H9 (cell line): ENCODE measurements at regions not wholly inside any gene's neighbourhood (a gene's known extent, or its start where the extent isn't known, plus 50 kb on each side); places are given as distances from the start of the nearest gene placed in this dataset.

Source experiments
- DNase-seq: peaks from one replicate; pipeline ENCODE4 v3.0.0-alpha.2; 2017
- H2AFZ ChIP-seq: one replicate; pipeline ENCODE4 v1.6.1; 2013; ENCODE audit warnings: mild to moderate bottlenecking, low read length, control low read depth, moderate library complexity
- H2AK5ac ChIP-seq: 2 replicates; pipeline ENCODE4 v1.6.1; 2013; ENCODE audit warnings: low read length, control low read depth, mixed read lengths; ENCODE audit not compliant: insufficient read length
- H2BK120ac ChIP-seq: one replicate; pipeline ENCODE4 v1.6.1; 2013; ENCODE audit warnings: low read depth, mild to moderate bottlenecking, low read length, control low read depth, inconsistent platforms; ENCODE audit not compliant: poor library complexity, severe bottlenecking
- H2BK12ac ChIP-seq: 2 replicates; pipeline ENCODE4 v1.6.1; 2013; ENCODE audit warnings: low read length, control low read depth, mixed read lengths, low read depth; ENCODE audit not compliant: insufficient read length
- H2BK15ac ChIP-seq: 2 replicates; pipeline ENCODE4 v1.6.1; 2013; ENCODE audit warnings: low read depth, low read length, control low read depth
- H2BK20ac ChIP-seq: one replicate; pipeline ENCODE4 v1.6.1; 2013; ENCODE audit warnings: low read depth, mild to moderate bottlenecking, low read length, control low read depth, inconsistent platforms; ENCODE audit not compliant: poor library complexity, severe bottlenecking
- H2BK5ac ChIP-seq: 2 replicates; pipeline ENCODE4 v1.6.1; 2013; ENCODE audit warnings: low read length, control low read depth, mixed read lengths; ENCODE audit not compliant: insufficient read length
- H3K14ac ChIP-seq: 2 replicates; pipeline ENCODE4 v1.6.1; 2013; ENCODE audit warnings: low read length, control low read depth; ENCODE audit not compliant: insufficient read depth
- H3K18ac ChIP-seq: 2 replicates; pipeline ENCODE4 v1.6.1; 2013; ENCODE audit warnings: low read depth, mild to moderate bottlenecking, mixed read lengths, low read length, control low read depth; ENCODE audit not compliant: insufficient read length
- H3K23ac ChIP-seq: 2 replicates; pipeline ENCODE4 v1.6.1; 2013; ENCODE audit warnings: low read length, control low read depth, mixed read lengths, low read depth; ENCODE audit not compliant: insufficient read length
- H3K23me2 ChIP-seq: 2 replicates; pipeline ENCODE4 v1.6.1; 2013; ENCODE audit warnings: low read depth, mild to moderate bottlenecking, mixed read lengths, low read length, control low read depth; ENCODE audit not compliant: insufficient read length, poor library complexity, severe bottlenecking
- H3K27ac ChIP-seq: 2 replicates; pipeline ENCODE4 v1.5.1; 2013; ENCODE audit warnings: low read length, control low read depth, mixed read lengths, low read depth; ENCODE audit not compliant: insufficient read length
- H3K27me3 ChIP-seq: 2 replicates; pipeline ENCODE4 v1.6.1; 2013; ENCODE audit warnings: low read length, control low read depth, inconsistent platforms; ENCODE audit not compliant: insufficient read depth
- H3K4ac ChIP-seq: 2 replicates; pipeline ENCODE4 v1.6.1; 2013; ENCODE audit warnings: low read depth, mild to moderate bottlenecking, control low read depth, inconsistent platforms, low read length, moderate library complexity
- H3K4me1 ChIP-seq: 2 replicates; pipeline ENCODE4 v1.6.1; 2013; ENCODE audit warnings: low read length, control low read depth, inconsistent platforms; ENCODE audit not compliant: insufficient read depth
- H3K4me2 ChIP-seq: 2 replicates; pipeline ENCODE4 v1.6.1; 2013; ENCODE audit warnings: low read length, control low read depth, mixed read lengths; ENCODE audit not compliant: insufficient read length, insufficient read depth
- H3K56ac ChIP-seq: 2 replicates; pipeline ENCODE4 v1.6.1; 2013; ENCODE audit warnings: low read depth, mild to moderate bottlenecking, mixed read lengths, low read length, control low read depth; ENCODE audit not compliant: insufficient read length
- H3K79me1 ChIP-seq: 2 replicates; pipeline ENCODE4 v1.6.1; 2013; ENCODE audit warnings: low read depth, mild to moderate bottlenecking, moderate library complexity, low read length, control low read depth, inconsistent platforms; ENCODE audit not compliant: insufficient read depth, poor library complexity, severe bottlenecking
- H3K79me2 ChIP-seq: 2 replicates; pipeline ENCODE4 v1.6.1; 2013; ENCODE audit warnings: low read length, control low read depth, inconsistent platforms; ENCODE audit not compliant: insufficient read depth
- H3K9ac ChIP-seq: 2 replicates; pipeline ENCODE4 v1.6.1; 2013; ENCODE audit warnings: low read length, control low read depth, mixed read lengths; ENCODE audit not compliant: insufficient read length; ENCODE audit errors: extremely low read depth
- H3K9me3 ChIP-seq: one replicate; pipeline ENCODE4 v1.6.1; 2013; ENCODE audit warnings: low read depth, low read length, inconsistent platforms; ENCODE audit not compliant: control insufficient read depth
- H3T11ph ChIP-seq: one replicate; pipeline ENCODE4 v1.6.1; 2013; ENCODE audit warnings: mild to moderate bottlenecking, low read length, control low read depth, inconsistent platforms
- H4K20me1 ChIP-seq: one replicate; pipeline ENCODE4 v1.6.1; 2013; ENCODE audit not compliant: control insufficient read depth, insufficient read length, insufficient read depth
- H4K5ac ChIP-seq: 2 replicates; pipeline ENCODE4 v1.6.1; 2013; ENCODE audit warnings: low read depth, mild to moderate bottlenecking, mixed read lengths, low read length, control low read depth; ENCODE audit not compliant: insufficient read length
- H4K8ac ChIP-seq: replicated peaks from 2 replicates; pipeline ENCODE4 v1.6.1; 2013; ENCODE audit warnings: low read length, control low read depth, mixed read lengths, low read depth; ENCODE audit not compliant: insufficient read length
- H4K91ac ChIP-seq: 2 replicates; pipeline ENCODE4 v1.6.1; 2013; ENCODE audit warnings: low read depth, mild to moderate bottlenecking, moderate library complexity, mixed read lengths, low read length, control low read depth; ENCODE audit not compliant: insufficient read length
- H3K27ac Mint-ChIP-seq, 3 experiments: 2 replicates in 2 of 3; 3 replicates in 1 of 3; pipeline ENCODE4 v1.8.0; 2020 to 2021; ENCODE audit warnings: mixed read lengths in 3 of 3, mild to moderate bottlenecking in 1 of 3, moderate library complexity in 1 of 3
- H3K27me3 Mint-ChIP-seq: 2 replicates; pipeline ENCODE4 v1.8.0; 2021; ENCODE audit warnings: low read depth, mild to moderate bottlenecking, moderate library complexity, mixed read lengths
- H3K36me3 Mint-ChIP-seq, 3 experiments: 2 replicates in 2 of 3; 3 replicates in 1 of 3; pipeline ENCODE4 v1.8.0; 2020 to 2021; ENCODE audit warnings: low read depth in 3 of 3, mixed read lengths in 3 of 3; ENCODE audit not compliant: insufficient read depth in 1 of 3
- H3K4me1 Mint-ChIP-seq, 2 experiments: 2 replicates each; pipeline ENCODE4 v1.8.0; 2020; ENCODE audit warnings: mixed read lengths in 2 of 2
- H3K4me3 Mint-ChIP-seq, 2 experiments: 2 replicates in 1 of 2; 3 replicates in 1 of 2; pipeline ENCODE4 v1.8.0; 2020 to 2021; ENCODE audit warnings: mild to moderate bottlenecking in 2 of 2, mixed read lengths in 2 of 2, moderate library complexity in 1 of 2
- H3K9me3 Mint-ChIP-seq, 2 experiments: 2 replicates in 1 of 2; 3 replicates in 1 of 2; pipeline ENCODE4 v1.8.0; 2020; ENCODE audit warnings: mild to moderate bottlenecking in 2 of 2, mixed read lengths in 2 of 2, moderate library complexity in 1 of 2
- WGBS: extraction: QIAGEN DNeasy Blood & Tissue Kit; methylation state at CpG from one replicate; pipeline ENCODE4 v1.1.7; 2013; ENCODE audit warnings: missing lambda C conversion rate, low lambda C conversion rate, mixed read lengths; ENCODE audit not compliant: insufficient read length; ENCODE audit errors: extremely low coverage; 5-methylcytosine and 5-hydroxymethylcytosine counted together
- TF ChIP-seq, protein P1 (sequence below): fragments of 200-600 bp; sonication (generic); conservative IDR thresholded peaks from 3 replicates; pipeline ENCODE4 v1.8.0; 2021; ENCODE audit warnings: antibody characterized with exemption, mild to moderate bottlenecking

- H2BK15ac ChIP-seq: no peak overlapping the region
- H4K20me1 ChIP-seq: no peaks in the 10 kb centered on the region
- no peak overlapping the region for H3K4me2 ChIP-seq
- Mint-ChIP-seq H3K9me3 (peaks cover 5% of the 10 kb centered on the region in 2 experiments; a peak in 4 of 5 replicates), H3K4me3 (no peak overlapping the region), H3K36me3 (peaks cover 2 to 4% (median 3%) of the 10 kb centered on the region in 3 experiments; a peak in 5 of 7 replicates), H3K4me1 (peaks cover 0 to 4% of the 10 kb centered on the region in 2 experiments; a peak in 2 of 4 replicates), H3K27me3 (no peaks in the 10 kb centered on the region), H3K27ac (no peak overlapping the region; a peak in 1 of 7 replicates)
- no peaks in the 10 kb centered on the region for H3K79me2 ChIP-seq
- H2AFZ ChIP-seq: no peak overlapping the region
- no peak overlapping the region for H3K56ac ChIP-seq
- WGBS: no CpG with 5 or more reads among the region's 2 CpGs
- H2AK5ac ChIP-seq: no peak overlapping the region
- no peak overlapping the region for H2BK20ac ChIP-seq
- peaks cover 3% of the 10 kb centered on the region for H3K9me3 ChIP-seq
- no peak overlapping the region for H3T11ph ChIP-seq
- H2BK5ac ChIP-seq: no peak overlapping the region
- H3K18ac ChIP-seq: no peak overlapping the region
- H3K4ac ChIP-seq: no peak overlapping the region
- H3K14ac ChIP-seq: no peak overlapping the region
- no peaks in the 10 kb centered on the region for H3K4me1 ChIP-seq
- TF ChIP-seq, protein P1, sequence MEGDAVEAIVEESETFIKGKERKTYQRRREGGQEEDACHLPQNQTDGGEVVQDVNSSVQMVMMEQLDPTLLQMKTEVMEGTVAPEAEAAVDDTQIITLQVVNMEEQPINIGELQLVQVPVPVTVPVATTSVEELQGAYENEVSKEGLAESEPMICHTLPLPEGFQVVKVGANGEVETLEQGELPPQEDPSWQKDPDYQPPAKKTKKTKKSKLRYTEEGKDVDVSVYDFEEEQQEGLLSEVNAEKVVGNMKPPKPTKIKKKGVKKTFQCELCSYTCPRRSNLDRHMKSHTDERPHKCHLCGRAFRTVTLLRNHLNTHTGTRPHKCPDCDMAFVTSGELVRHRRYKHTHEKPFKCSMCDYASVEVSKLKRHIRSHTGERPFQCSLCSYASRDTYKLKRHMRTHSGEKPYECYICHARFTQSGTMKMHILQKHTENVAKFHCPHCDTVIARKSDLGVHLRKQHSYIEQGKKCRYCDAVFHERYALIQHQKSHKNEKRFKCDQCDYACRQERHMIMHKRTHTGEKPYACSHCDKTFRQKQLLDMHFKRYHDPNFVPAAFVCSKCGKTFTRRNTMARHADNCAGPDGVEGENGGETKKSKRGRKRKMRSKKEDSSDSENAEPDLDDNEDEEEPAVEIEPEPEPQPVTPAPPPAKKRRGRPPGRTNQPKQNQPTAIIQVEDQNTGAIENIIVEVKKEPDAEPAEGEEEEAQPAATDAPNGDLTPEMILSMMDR: no peak
- no peaks in the 10 kb centered on the region for H3K23me2 ChIP-seq
- H4K5ac ChIP-seq: no peak overlapping the region
- no peak overlapping the region for H4K91ac ChIP-seq
- no peaks in the 10 kb centered on the region for H3K79me1 ChIP-seq
- no peak overlapping the region for H3K9ac ChIP-seq
- no peak overlapping the region for H2BK120ac ChIP-seq
- H2BK12ac ChIP-seq: no peak overlapping the region
- DNase-seq: no peak
- H4K8ac ChIP-seq: no peak overlapping the region
- no peak overlapping the region for H3K27ac ChIP-seq
- no peak overlapping the region for H3K23ac ChIP-seq
- no peaks in the 10 kb centered on the region for H3K27me3 ChIP-seq
Measured at GRCh38 chr1:196115646-196116045, 492.6 kb downstream of the KCNT2 start.
